Left ventricle myocardium inferior (tissue), 1 donor: ENCODE measurements at regions not wholly inside any gene's neighbourhood (a gene's known extent, or its start where the extent isn't known, plus 50 kb on each side); places are given as distances from the start of the nearest gene placed in this dataset.
"Not testable (repeated sequence)": the region's sequence is repeated elsewhere in the genome, so short reads cannot be mapped to it uniquely, and the experiment has no call there.

Experiments
- DNase-seq: peaks from one replicate; pipeline ENCODE4 v3.0.0-alpha.2; 2020
- H3K27ac ChIP-seq: fragments of 200-600 bp; replicated peaks from 2 replicates; pipeline ENCODE4 v1.8.0; 2021
- H3K27me3 ChIP-seq: fragments of 200-600 bp; 2 replicates; pipeline ENCODE4 v1.8.0; 2021; ENCODE audit warnings: low read depth
- H3K36me3 ChIP-seq: fragments of 200-600 bp; 2 replicates; pipeline ENCODE4 v1.8.0; 2021
- H3K4me1 ChIP-seq: fragments of 200-600 bp; 2 replicates; pipeline ENCODE4 v1.8.0; 2021
- H3K4me3 ChIP-seq: fragments of 200-600 bp; 2 replicates; pipeline ENCODE4 v1.8.0; 2021; ENCODE audit warnings: mild to moderate bottlenecking, moderate library complexity
- H3K9me3 ChIP-seq: fragments of 200-600 bp; replicated peaks from 2 replicates; pipeline ENCODE4 v1.8.0; 2021
- intact Hi-C: fragments of 100-400 bp; cut with micrococcal nuclease; formaldehyde crosslinking; loops from one replicate; pipeline ENCODE4 v1.11.0; 2022
- TF ChIP-seq, protein P1 (sequence below): fragments of 200-600 bp; IDR thresholded peaks from 2 replicates; pipeline ENCODE4 v1.8.0; 2021; ENCODE audit warnings: antibody characterized with exemption, mild to moderate bottlenecking, borderline replicate concordance
- donor health status: DM: no; HTN: yes; CAD: no; lungs with severe emphysema.

DNA sequence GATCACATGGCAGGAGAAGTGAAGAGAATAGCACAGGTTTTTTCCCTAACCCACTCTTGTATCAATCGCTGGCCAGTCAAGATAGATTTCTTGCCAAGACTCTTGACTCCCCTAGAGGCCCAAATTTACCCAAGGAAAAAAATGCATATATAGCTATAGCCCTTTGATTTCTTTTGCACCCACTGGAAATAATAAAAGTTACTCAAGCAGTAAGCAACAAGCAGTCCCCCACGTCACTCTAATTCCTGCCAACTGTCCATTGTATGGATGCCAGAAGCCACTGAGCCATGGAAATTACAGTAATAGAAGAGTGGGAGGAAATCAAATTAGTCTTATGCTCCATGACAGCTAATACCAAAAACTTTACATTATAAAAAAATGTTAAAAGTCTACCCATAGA, 125.3 kb upstream of the SLC39A10 start:
- TF ChIP-seq, protein P1, sequence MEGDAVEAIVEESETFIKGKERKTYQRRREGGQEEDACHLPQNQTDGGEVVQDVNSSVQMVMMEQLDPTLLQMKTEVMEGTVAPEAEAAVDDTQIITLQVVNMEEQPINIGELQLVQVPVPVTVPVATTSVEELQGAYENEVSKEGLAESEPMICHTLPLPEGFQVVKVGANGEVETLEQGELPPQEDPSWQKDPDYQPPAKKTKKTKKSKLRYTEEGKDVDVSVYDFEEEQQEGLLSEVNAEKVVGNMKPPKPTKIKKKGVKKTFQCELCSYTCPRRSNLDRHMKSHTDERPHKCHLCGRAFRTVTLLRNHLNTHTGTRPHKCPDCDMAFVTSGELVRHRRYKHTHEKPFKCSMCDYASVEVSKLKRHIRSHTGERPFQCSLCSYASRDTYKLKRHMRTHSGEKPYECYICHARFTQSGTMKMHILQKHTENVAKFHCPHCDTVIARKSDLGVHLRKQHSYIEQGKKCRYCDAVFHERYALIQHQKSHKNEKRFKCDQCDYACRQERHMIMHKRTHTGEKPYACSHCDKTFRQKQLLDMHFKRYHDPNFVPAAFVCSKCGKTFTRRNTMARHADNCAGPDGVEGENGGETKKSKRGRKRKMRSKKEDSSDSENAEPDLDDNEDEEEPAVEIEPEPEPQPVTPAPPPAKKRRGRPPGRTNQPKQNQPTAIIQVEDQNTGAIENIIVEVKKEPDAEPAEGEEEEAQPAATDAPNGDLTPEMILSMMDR = no peak
- intact Hi-C loops = no loop called here
- Histone ChIP-seq H3K27ac (no peak overlapping the region), H3K36me3 (no peaks in the 10 kb centered on the region), H3K4me1 (peaks cover 17% of the 10 kb centered on the region), H3K9me3 (no peaks in the 10 kb centered on the region), H3K4me3 (no peak overlapping the region), H3K27me3 (no peaks in the 10 kb centered on the region)
- DNase-seq = no peak

DNA sequence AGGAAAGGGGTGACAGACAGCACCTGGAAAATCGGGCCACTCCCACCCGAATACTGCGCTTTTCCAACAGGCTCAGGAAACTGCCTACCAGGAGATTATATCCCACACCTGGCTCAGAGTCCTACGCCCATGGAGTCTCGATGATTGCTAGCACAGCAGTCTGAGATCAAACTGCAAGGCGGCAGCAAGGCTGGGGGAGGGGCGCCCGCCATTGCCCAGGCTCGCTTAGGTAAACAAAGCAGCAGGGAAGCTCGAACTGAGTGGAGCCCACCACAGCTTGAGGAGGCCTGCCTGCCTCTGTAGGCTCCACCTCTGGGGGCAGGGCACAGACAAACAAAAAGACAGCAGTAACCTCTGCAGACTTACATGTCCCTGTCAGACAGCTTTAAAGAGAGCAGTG, 133.8 kb upstream of the SLC39A10 start:
- DNase-seq, H3K36me3 ChIP-seq, H3K27ac ChIP-seq, H3K27me3 ChIP-seq, H3K4me1 ChIP-seq, intact Hi-C loops, H3K4me3 ChIP-seq, H3K9me3 ChIP-seq: not testable (repeated sequence)

DNA sequence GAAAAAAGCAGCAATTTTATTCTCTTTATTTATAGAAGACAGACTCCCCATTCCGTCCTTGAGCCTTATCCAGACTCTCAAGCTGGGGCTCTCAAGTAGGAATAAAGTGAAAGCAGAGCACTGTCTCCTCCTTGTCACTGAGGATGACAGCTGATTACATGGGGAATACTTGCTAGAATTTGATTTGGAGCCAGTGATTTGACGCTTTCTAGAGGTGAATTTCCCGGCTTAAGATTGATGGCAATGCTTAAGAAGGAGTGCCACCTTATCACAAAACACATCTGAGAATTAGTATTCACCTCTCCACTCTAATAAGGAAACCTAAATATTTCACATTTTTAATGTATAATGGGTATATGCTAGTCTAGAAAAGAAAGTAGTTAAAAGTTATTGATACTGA, 135.4 kb upstream of the SLC39A10 start:
- H3K9me3 ChIP-seq = no peaks in the 10 kb centered on the region
- intact Hi-C loops = no loop called here
- no peak for DNase-seq
- no peaks in the 10 kb centered on the region for H3K4me1 ChIP-seq
- H3K36me3 ChIP-seq = no peaks in the 10 kb centered on the region
- H3K27me3 ChIP-seq = peaks cover 6% of the 10 kb centered on the region
- no peak overlapping the region for H3K4me3 ChIP-seq
- no peak overlapping the region for H3K27ac ChIP-seq
- TF ChIP-seq, protein P1 = no peak

DNA sequence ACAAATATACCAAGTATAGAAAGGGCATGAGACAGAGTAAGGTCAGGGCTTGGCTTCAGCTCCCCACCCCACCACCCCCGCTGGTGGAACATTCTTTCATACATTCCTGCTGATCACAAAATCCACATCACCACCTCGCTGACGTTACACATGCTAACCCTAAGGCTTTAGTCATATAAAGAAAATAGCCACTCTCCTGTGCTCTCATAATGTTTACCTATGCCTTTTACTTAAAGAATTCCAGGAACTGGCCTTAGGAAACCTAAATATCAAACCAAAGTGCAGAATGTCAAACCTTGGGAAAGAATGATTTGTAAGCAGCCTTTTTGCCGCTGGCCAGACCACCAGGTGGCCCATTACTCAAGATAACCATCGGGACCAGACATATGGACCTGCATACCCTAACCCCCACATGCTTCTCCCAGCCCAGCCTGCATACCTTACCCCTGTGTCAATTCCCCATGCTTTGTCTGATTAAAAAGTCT, 136.3 kb upstream of the SLC39A10 start:
- TF ChIP-seq, protein P1 = no peak
- H3K36me3 ChIP-seq = no peaks in the 10 kb centered on the region
- intact Hi-C loops = no loop called here
- H3K4me1 ChIP-seq = no peaks in the 10 kb centered on the region
- no peaks in the 10 kb centered on the region for H3K9me3 ChIP-seq
- no peak overlapping the region for H3K27ac ChIP-seq
- H3K27me3 ChIP-seq = peaks cover 6% of the 10 kb centered on the region
- no peak for DNase-seq
- H3K4me3 ChIP-seq = no peak overlapping the region

DNA sequence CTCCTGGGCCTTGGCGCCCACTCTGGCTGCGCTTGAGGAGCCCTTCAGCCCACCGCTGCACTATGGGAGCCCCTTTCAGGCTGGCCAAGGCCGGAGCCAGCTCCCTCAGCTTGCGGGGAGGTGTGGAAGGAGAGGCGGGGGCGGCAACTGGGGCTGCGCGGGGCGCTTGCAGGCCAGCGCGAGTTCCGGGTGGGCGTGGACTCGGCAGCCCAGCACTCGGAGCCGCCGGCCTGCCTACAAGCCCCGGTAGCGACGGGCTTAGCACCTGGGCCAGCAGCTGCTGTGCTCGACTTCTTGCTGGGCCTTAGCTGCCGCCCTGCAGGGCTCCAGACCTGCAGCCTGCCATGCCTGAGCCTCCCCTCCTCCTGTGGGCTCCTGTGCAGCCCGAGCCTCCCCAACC, 141.5 kb upstream of the SLC39A10 start:
- Histone ChIP-seq H3K27me3 (peaks cover 6% of the 10 kb centered on the region), H3K4me1 (no peaks in the 10 kb centered on the region), H3K4me3 (no peak overlapping the region), H3K27ac (no peak overlapping the region), H3K9me3 (no peaks in the 10 kb centered on the region), H3K36me3 (no peaks in the 10 kb centered on the region)
- DNase-seq = no peak
- TF ChIP-seq, protein P1 = no peak
- intact Hi-C loops = no loop called here

DNA sequence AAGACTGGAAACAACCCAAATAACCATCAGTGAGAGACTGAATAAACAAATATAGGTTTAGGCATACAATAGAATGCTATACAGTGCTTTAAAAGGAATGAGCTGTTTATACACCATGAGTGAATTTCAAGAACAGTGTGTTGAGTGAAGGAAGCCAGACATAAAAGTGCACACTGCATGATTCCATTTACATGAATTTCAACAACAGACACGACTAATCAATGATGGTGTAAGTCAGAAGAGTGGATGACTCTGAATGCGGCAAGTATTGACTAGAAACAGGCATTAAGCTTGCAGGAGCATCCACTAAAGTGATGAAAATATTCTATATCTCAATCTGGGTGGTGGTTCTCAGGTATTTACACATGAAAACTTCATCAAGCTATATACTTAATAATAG, 142.7 kb upstream of the SLC39A10 start:
- intact Hi-C loops = no loop called here
- Histone ChIP-seq H3K9me3 (no peaks in the 10 kb centered on the region), H3K4me1 (no peaks in the 10 kb centered on the region), H3K36me3 (no peaks in the 10 kb centered on the region), H3K27me3 (no peaks in the 10 kb centered on the region), H3K27ac (no peak overlapping the region), H3K4me3 (no peak overlapping the region)
- no peak for DNase-seq
- TF ChIP-seq, protein P1 = no peak
